Gastrocnemius medialis (tissue), 4 donors: ENCODE measurements at regions not wholly inside any gene's neighbourhood (a gene's known extent, or its start where the extent isn't known, plus 50 kb on each side); places are given as distances from the start of the nearest gene placed in this dataset.

Experiments
- POLR2A ChIP-seq, 2 donors: fragments of 450-650 bp; IDR thresholded peaks; one replicate each; pipeline ENCODE4 v1.6.1; 2017; ENCODE audit warnings: antibody characterized with exemption in 2 of 2, mild to moderate bottlenecking in 2 of 2, moderate library complexity in 2 of 2
- TF ChIP-seq, protein P1 (sequence below), 5 experiments: fragments of 450-650 bp in 3 of 5; fragments of 200-600 bp in 2 of 5; sonication (generic) in 2 of 5; IDR thresholded peaks in 4 of 5; conservative IDR thresholded peaks in 1 of 5; 1 replicate in 4 of 5; 2 replicates in 1 of 5; pipeline ENCODE4 v1.5.1; 2016 to 2019; ENCODE audit warnings: antibody characterized with exemption in 5 of 5, mild to moderate bottlenecking in 3 of 5, moderate library complexity in 3 of 5

GRCh38 chr10:129108994-129109393 is 358.0 kb upstream of the MGMT start:
- TF ChIP-seq, protein P1, sequence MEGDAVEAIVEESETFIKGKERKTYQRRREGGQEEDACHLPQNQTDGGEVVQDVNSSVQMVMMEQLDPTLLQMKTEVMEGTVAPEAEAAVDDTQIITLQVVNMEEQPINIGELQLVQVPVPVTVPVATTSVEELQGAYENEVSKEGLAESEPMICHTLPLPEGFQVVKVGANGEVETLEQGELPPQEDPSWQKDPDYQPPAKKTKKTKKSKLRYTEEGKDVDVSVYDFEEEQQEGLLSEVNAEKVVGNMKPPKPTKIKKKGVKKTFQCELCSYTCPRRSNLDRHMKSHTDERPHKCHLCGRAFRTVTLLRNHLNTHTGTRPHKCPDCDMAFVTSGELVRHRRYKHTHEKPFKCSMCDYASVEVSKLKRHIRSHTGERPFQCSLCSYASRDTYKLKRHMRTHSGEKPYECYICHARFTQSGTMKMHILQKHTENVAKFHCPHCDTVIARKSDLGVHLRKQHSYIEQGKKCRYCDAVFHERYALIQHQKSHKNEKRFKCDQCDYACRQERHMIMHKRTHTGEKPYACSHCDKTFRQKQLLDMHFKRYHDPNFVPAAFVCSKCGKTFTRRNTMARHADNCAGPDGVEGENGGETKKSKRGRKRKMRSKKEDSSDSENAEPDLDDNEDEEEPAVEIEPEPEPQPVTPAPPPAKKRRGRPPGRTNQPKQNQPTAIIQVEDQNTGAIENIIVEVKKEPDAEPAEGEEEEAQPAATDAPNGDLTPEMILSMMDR (IDR thresholded peaks at IDR 0.05 in 4 of 5, conservative IDR thresholded peaks at IDR 0.05 in 1 of 5), result no peak
- TF ChIP-seq POLR2A (IDR thresholded peaks at IDR 0.05), result no peak
